ENCODE measurements at regions not wholly inside any gene's neighbourhood (a gene's known extent, or its start where the extent isn't known, plus 50 kb on each side); places are given as distances from the start of the nearest gene placed in this dataset.

DNA sequence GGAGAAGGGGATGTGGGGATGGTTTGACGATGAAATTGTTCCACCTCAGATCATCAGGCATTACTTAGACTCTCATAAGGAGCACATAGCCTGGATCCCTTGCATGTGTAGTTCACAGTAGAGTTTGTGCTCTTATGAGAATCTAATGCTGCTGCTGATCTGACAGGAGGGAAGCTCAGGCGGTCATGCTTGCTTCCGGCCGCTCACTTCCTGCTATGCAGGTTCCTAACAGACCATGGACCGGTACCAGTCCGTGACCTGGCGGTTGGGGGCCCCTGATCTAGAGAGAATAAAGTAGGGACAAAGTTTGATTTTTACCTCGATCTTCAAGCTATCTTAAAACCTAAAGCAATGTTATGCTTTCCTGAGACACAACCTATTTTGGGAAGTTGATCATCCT lies 373.8 kb upstream of the ARGLU1 start:
- TF ChIP-seq POLR2AphosphoS5 (IDR thresholded peaks at IDR 0.05; ENCODE audit: borderline replicate concordance, low read depth, low read length) = no peak
- TF ChIP-seq EZH2 (IDR thresholded peaks at IDR 0.05) = no peak

Data from SK-N-MC (cell line).